OCI-LY3 (cell line): ENCODE measurements at regions not wholly inside any gene's neighbourhood (a gene's known extent, or its start where the extent isn't known, plus 50 kb on each side); places are given as distances from the start of the nearest gene placed in this dataset.

Experiments used
- CTCF ChIP-seq: fragments of 200-600, 300-600 bp; sonication (generic); IDR thresholded peaks from 2 replicates; pipeline ENCODE4 v1.5.1; 2014; ENCODE audit warnings: antibody characterized with exemption, low read length, low read depth
- EZH2phosphoT487 ChIP-seq: fragments of 200-600 bp; shearing (Covaris generic); IDR thresholded peaks from 2 replicates; pipeline ENCODE4 v1.6.1; 2018; ENCODE audit warnings: antibody characterized with exemption, mixed run types, low read depth

DNA sequence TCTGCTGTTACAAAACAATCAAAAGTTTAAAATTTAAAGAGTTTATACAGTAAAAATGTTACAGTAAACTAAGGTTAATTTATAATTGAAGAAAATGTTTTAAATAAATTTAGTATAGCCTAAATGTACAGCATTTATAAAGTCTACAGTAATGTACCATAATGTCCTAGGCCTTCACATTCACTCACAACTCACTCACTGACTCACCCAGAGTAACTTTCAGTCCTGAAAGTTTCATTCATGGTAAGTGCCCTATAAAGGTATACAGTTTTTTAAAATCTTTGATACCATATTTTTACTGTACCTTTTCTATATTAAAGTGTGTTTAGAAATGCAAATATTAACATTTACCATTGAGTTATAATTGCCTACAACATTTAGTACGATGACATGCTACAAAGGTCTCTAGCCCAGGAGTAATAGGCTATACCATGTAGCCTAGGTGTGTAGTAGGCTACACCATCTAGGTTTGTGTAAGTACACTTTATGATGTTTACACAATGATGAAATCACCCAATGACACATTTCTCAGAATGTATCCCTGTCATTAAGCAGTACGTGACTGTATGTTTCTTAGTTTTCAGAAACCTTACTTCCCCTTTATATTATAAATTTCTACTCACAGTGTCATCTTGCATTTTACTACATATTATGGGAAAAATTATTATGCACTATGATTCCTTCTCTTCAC, 320.8 kb downstream of the ADAM29 start:
- TF ChIP-seq CTCF (no peak), EZH2phosphoT487 (no peak)
